Liver (tissue), 8 donors: ENCODE measurements at regions not wholly inside any gene's neighbourhood (a gene's known extent, or its start where the extent isn't known, plus 50 kb on each side); places are given as distances from the start of the nearest gene placed in this dataset.

Experiments used
- DNase-seq: peaks from one replicate; pipeline ENCODE4 v3.0.0-alpha.2; 2017; ENCODE audit warnings: low spot score
- H3K27ac ChIP-seq, 2 donors: one replicate each; pipeline ENCODE4 v1.7.0; 2013; ENCODE audit warnings: inconsistent platforms in 2 of 2, low read length in 2 of 2, control low read depth in 1 of 2, low read depth in 1 of 2, mild to moderate bottlenecking in 1 of 2
- H3K27me3 ChIP-seq, 4 donors: one replicate each; pipeline versions ENCODE4 v1.6.1 to v1.7.0; 2013; ENCODE audit warnings: low read length in 3 of 4, inconsistent platforms in 1 of 4, mild to moderate bottlenecking in 1 of 4, moderate library complexity in 1 of 4; ENCODE audit not compliant: control insufficient read depth in 4 of 4, insufficient read depth in 4 of 4
- H3K36me3 ChIP-seq, 4 donors: one replicate each; pipeline versions ENCODE4 v1.6.1 to v1.7.0; 2013; ENCODE audit warnings: low read length in 3 of 4, mild to moderate bottlenecking in 3 of 4, low read depth in 1 of 4, moderate library complexity in 1 of 4; ENCODE audit not compliant: control insufficient read depth in 4 of 4, insufficient read depth in 3 of 4
- H3K4me1 ChIP-seq, 4 donors: one replicate each; pipeline versions ENCODE4 v1.6.1 to v1.7.0; 2013; ENCODE audit warnings: low read length in 3 of 4, mild to moderate bottlenecking in 3 of 4, moderate library complexity in 1 of 4; ENCODE audit not compliant: control insufficient read depth in 4 of 4, insufficient read depth in 4 of 4
- H3K4me3 ChIP-seq, 3 donors: one replicate each; pipeline versions ENCODE4 v1.6.1 to v1.7.0; 2013; ENCODE audit warnings: low read length in 3 of 3, control low read depth in 1 of 3, low read depth in 1 of 3, mild to moderate bottlenecking in 1 of 3
- H3K9ac ChIP-seq, 2 donors: one replicate each; pipeline ENCODE4 v1.7.0; 2013; ENCODE audit warnings: low read length in 2 of 2, mild to moderate bottlenecking in 2 of 2, moderate library complexity in 2 of 2, control low read depth in 1 of 2, low read depth in 1 of 2
- H3K9me3 ChIP-seq, 4 donors: one replicate each; pipeline versions ENCODE4 v1.6.1 to v1.7.0; 2013; ENCODE audit warnings: low read length in 3 of 4; ENCODE audit not compliant: control insufficient read depth in 4 of 4
- ATF3 ChIP-seq: IDR thresholded peaks from 2 replicates; pipeline ENCODE4 v1.6.1; 2016; ENCODE audit warnings: antibody characterized with exemption
- CTCF ChIP-seq: fragments of 150-350 bp; IDR thresholded peaks from 2 replicates; pipeline ENCODE4 v1.5.1; 2017; ENCODE audit warnings: improper control_type of control experiment, low read depth, low read length; ENCODE audit not compliant: missing input control
- FOXA2 ChIP-seq: IDR thresholded peaks from 2 replicates; pipeline ENCODE4 v1.6.1; 2016; ENCODE audit warnings: antibody characterized with exemption
- GABPA ChIP-seq, 2 donors: IDR thresholded peaks in 1 of 2; conservative IDR thresholded peaks in 1 of 2; 2 replicates each; pipeline ENCODE4 v1.6.1; 2016; ENCODE audit warnings: antibody characterized with exemption in 2 of 2, mild to moderate bottlenecking in 1 of 2, moderate library complexity in 1 of 2
- HNF4A ChIP-seq, 2 donors: conservative IDR thresholded peaks; 2 replicates each; pipeline ENCODE4 v1.6.1; 2016; ENCODE audit warnings: antibody characterized with exemption in 2 of 2, mild to moderate bottlenecking in 2 of 2
- HNF4G ChIP-seq: IDR thresholded peaks from 2 replicates; pipeline ENCODE4 v1.6.1; 2016; ENCODE audit warnings: antibody characterized with exemption
- JUND ChIP-seq, 2 donors: IDR thresholded peaks; 2 replicates each; pipeline ENCODE4 v1.6.1; 2016; ENCODE audit warnings: antibody characterized with exemption in 2 of 2
- MAX ChIP-seq: IDR thresholded peaks from 2 replicates; pipeline ENCODE4 v1.6.1; 2016; ENCODE audit warnings: antibody characterized with exemption
- NR2F2 ChIP-seq: IDR thresholded peaks from 2 replicates; pipeline ENCODE4 v1.6.1; 2016; ENCODE audit warnings: antibody characterized with exemption
- RAD21 ChIP-seq, 2 donors: IDR thresholded peaks; 2 replicates each; pipeline ENCODE4 v1.6.1; 2016; ENCODE audit warnings: antibody characterized with exemption in 2 of 2, mild to moderate bottlenecking in 2 of 2
- REST ChIP-seq: IDR thresholded peaks from 2 replicates; pipeline ENCODE4 v1.6.1; 2016; ENCODE audit warnings: antibody characterized with exemption, mild to moderate bottlenecking
- RXRA ChIP-seq, 2 donors: IDR thresholded peaks; 2 replicates each; pipeline ENCODE4 v1.6.1; 2017 to 2018; ENCODE audit warnings: antibody characterized with exemption in 2 of 2, mild to moderate bottlenecking in 1 of 2
- SP1 ChIP-seq: IDR thresholded peaks from 2 replicates; pipeline ENCODE4 v1.6.1; 2018; ENCODE audit warnings: antibody characterized with exemption, mild to moderate bottlenecking
- TAF1 ChIP-seq: conservative IDR thresholded peaks from 2 replicates; pipeline ENCODE4 v1.6.1; 2016; ENCODE audit warnings: antibody characterized with exemption, mild to moderate bottlenecking
- YY1 ChIP-seq: IDR thresholded peaks from 2 replicates; pipeline ENCODE4 v1.6.1; 2016; ENCODE audit warnings: antibody characterized with exemption, mild to moderate bottlenecking
- WGBS: extraction: QIAGEN DNeasy Blood & Tissue Kit; methylation state at CpG from one replicate; pipeline ENCODE4 v1.1.7; 2013; 5-methylcytosine and 5-hydroxymethylcytosine counted together
- donor health status: healthy.
- donor health status: healthy.
- donor health status: healthy.
- donor health status: healthy.
- donor health status: healthy.

- 84% methylated on average over 5 of the region's 5 CpGs for WGBS
- H3K9ac ChIP-seq = no peak overlapping the region
- no peaks in the 10 kb centered on the region for H3K36me3 ChIP-seq
- H3K27ac ChIP-seq = no peak overlapping the region
- H3K9me3 ChIP-seq = no peaks in the 10 kb centered on the region
- H3K4me3 ChIP-seq = no peak overlapping the region
- no peaks in the 10 kb centered on the region for H3K4me1 ChIP-seq
- no peaks in the 10 kb centered on the region for H3K27me3 ChIP-seq
- TF ChIP-seq ATF3 (no peak), RAD21 (IDR thresholded peaks at IDR 0.05) (no peak)
- no peak for DNase-seq
Observed at GRCh38 chr21:15421441-15421881, 308.3 kb upstream of the USP25 start.

- TF ChIP-seq RXRA (IDR thresholded peaks at IDR 0.05) = no peak
- TF ChIP-seq CTCF = no peak
- no peak for TF ChIP-seq RAD21 (IDR thresholded peaks at IDR 0.05)
- TF ChIP-seq FOXA2 = no peak
- TF ChIP-seq TAF1 = no peak
- no peak for TF ChIP-seq HNF4G
- no peak for TF ChIP-seq REST
- no peak for TF ChIP-seq HNF4A (conservative IDR thresholded peaks at IDR 0.05)
- TF ChIP-seq NR2F2 = no peak
- no peak for TF ChIP-seq GABPA (IDR thresholded peaks at IDR 0.05 in 1 of 2, conservative IDR thresholded peaks at IDR 0.05 in 1 of 2)
- no peak for TF ChIP-seq MAX
- TF ChIP-seq ATF3 = no peak
- no peak overlapping the region for H3K9ac ChIP-seq
- no peak for DNase-seq
Observed at GRCh38 chr21:15421947-15422346, 307.8 kb upstream of the USP25 start.

GRCh38 chr21:15422783-15423182, 307.0 kb upstream of the USP25 start:
- Histone ChIP-seq H3K4me1 (no peaks in the 10 kb centered on the region), H3K27me3 (no peaks in the 10 kb centered on the region), H3K36me3 (no peaks in the 10 kb centered on the region), H3K27ac (no peak overlapping the region), H3K4me3 (no peak overlapping the region), H3K9ac (no peak overlapping the region), H3K9me3 (no peaks in the 10 kb centered on the region)
- 91% methylated on average over 3 of the region's 3 CpGs for WGBS
- TF ChIP-seq YY1 (no peak), TAF1 (no peak), MAX (no peak), REST (no peak), JUND (IDR thresholded peaks at IDR 0.05) (no peak), SP1 (no peak), HNF4A (conservative IDR thresholded peaks at IDR 0.05) (no peak), RXRA (IDR thresholded peaks at IDR 0.05) (no peak), ATF3 (no peak), GABPA (IDR thresholded peaks at IDR 0.05 in 1 of 2, conservative IDR thresholded peaks at IDR 0.05 in 1 of 2) (no peak), RAD21 (IDR thresholded peaks at IDR 0.05) (no peak)
- no peak for DNase-seq

More at GRCh38 chr21:15421947-15422346, 307.8 kb upstream of the USP25 start:
- WGBS = 84% methylated on average over 2 of the region's 2 CpGs
- H3K4me3 ChIP-seq = no peak overlapping the region
- H3K27ac ChIP-seq = no peak overlapping the region
- H3K4me1 ChIP-seq = no peaks in the 10 kb centered on the region
- H3K9me3 ChIP-seq = no peaks in the 10 kb centered on the region
- no peaks in the 10 kb centered on the region for H3K27me3 ChIP-seq
- no peaks in the 10 kb centered on the region for H3K36me3 ChIP-seq
